Endothelial cell (in vitro differentiated cells): ENCODE measurements at regions not wholly inside any gene's neighbourhood (a gene's known extent, or its start where the extent isn't known, plus 50 kb on each side); places are given as distances from the start of the nearest gene placed in this dataset.
A peak's percentile ranks its signal among the peaks of the same experiment; 100 is the strongest.

ENCODE experiments used
- DNase-seq: peaks from one replicate; pipeline ENCODE4 v3.0.0; 2021; ENCODE audit warnings: low spot score
- H3K27ac Mint-ChIP-seq: one replicate; pipeline ENCODE4 v1.8.0; 2021; ENCODE audit warnings: mixed read lengths, inconsistent platforms; ENCODE audit not compliant: unreplicated experiment
- H3K27me3 Mint-ChIP-seq: one replicate; pipeline ENCODE4 v1.8.0; 2021; ENCODE audit warnings: mild to moderate bottlenecking, moderate library complexity, mixed read lengths, inconsistent platforms; ENCODE audit not compliant: unreplicated experiment
- H3K36me3 Mint-ChIP-seq: one replicate; pipeline ENCODE4 v1.8.0; 2021; ENCODE audit warnings: mild to moderate bottlenecking, low read depth, mixed read lengths, inconsistent platforms; ENCODE audit not compliant: unreplicated experiment
- H3K4me1 Mint-ChIP-seq: one replicate; pipeline ENCODE4 v1.8.0; 2021; ENCODE audit warnings: mild to moderate bottlenecking, mixed read lengths, inconsistent platforms; ENCODE audit not compliant: unreplicated experiment
- H3K4me3 Mint-ChIP-seq: one replicate; pipeline ENCODE4 v1.8.0; 2021; ENCODE audit warnings: mild to moderate bottlenecking, mixed read lengths, inconsistent platforms; ENCODE audit not compliant: unreplicated experiment
- H3K9me3 Mint-ChIP-seq: one replicate; pipeline ENCODE4 v1.8.0; 2021; ENCODE audit warnings: mixed read lengths, inconsistent platforms; ENCODE audit not compliant: unreplicated experiment
- CTCF ChIP-seq: fragments of 200-600 bp; sonication (generic); IDR thresholded peaks from one replicate; pipeline ENCODE4 v1.5.0; 2021; ENCODE audit warnings: antibody characterized with exemption; ENCODE audit not compliant: unreplicated experiment

- no peaks in the 10 kb centered on the region for H3K9me3 Mint-ChIP-seq
- H3K4me1 Mint-ChIP-seq = peaks cover 7% of the 10 kb centered on the region
- no peaks in the 10 kb centered on the region for H3K27me3 Mint-ChIP-seq
- no peak for DNase-seq
- peaks cover 4% of the 10 kb centered on the region for H3K36me3 Mint-ChIP-seq
- no peak overlapping the region for H3K27ac Mint-ChIP-seq
- H3K4me3 Mint-ChIP-seq = no peak overlapping the region
- TF ChIP-seq CTCF = no peak
Measured at GRCh38 chr17:69655902-69656301, 241.4 kb downstream of the MAP2K6 start.

GRCh38 chr17:69669441-69670178 is 255.1 kb downstream of the MAP2K6 start:
- TF ChIP-seq CTCF = no peak
- no peaks in the 10 kb centered on the region for H3K9me3 Mint-ChIP-seq
- H3K27ac Mint-ChIP-seq = no peak overlapping the region
- no peaks in the 10 kb centered on the region for H3K27me3 Mint-ChIP-seq
- no peaks in the 10 kb centered on the region for H3K36me3 Mint-ChIP-seq
- no peak for DNase-seq
- H3K4me1 Mint-ChIP-seq = peaks cover 11% of the 10 kb centered on the region
- H3K4me3 Mint-ChIP-seq = no peak overlapping the region

GRCh38 chr17:69672924-69673323 is 258.4 kb downstream of the MAP2K6 start:
- H3K27me3 Mint-ChIP-seq = no peaks in the 10 kb centered on the region
- H3K4me3 Mint-ChIP-seq = no peak overlapping the region
- DNase-seq = no peak
- peaks cover 15% of the 10 kb centered on the region for H3K4me1 Mint-ChIP-seq
- H3K36me3 Mint-ChIP-seq = no peaks in the 10 kb centered on the region
- peak overlapping the region; percentile 19 for H3K27ac Mint-ChIP-seq
- no peaks in the 10 kb centered on the region for H3K9me3 Mint-ChIP-seq
- no peak for TF ChIP-seq CTCF

- no peaks in the 10 kb centered on the region for H3K9me3 Mint-ChIP-seq
- H3K27ac Mint-ChIP-seq = no peak overlapping the region
Measured at GRCh38 chr17:69677130-69677529, 262.6 kb downstream of the MAP2K6 start.

More at GRCh38 chr17:69677130-69677529, 262.6 kb downstream of the MAP2K6 start:
- Mint-ChIP-seq H3K36me3 (no peaks in the 10 kb centered on the region), H3K4me3 (no peak overlapping the region), H3K4me1 (peaks cover 20% of the 10 kb centered on the region), H3K27me3 (no peaks in the 10 kb centered on the region)
- TF ChIP-seq CTCF = no peak
- no peak for DNase-seq
